GM12878 (cell line): ENCODE measurements at regions not wholly inside any gene's neighbourhood (a gene's known extent, or its start where the extent isn't known, plus 50 kb on each side); places are given as distances from the start of the nearest gene placed in this dataset.

Source experiments
- ATAC-seq: fragments of 200-7000 bp; cut with Tn5 transposase; 3 replicates; pipeline ENCODE4 v1.9.1; 2020; ENCODE audit warnings: mild to moderate bottlenecking, moderate library complexity
- BruUV-seq: library from RNA; stranded (reverse); fragments of 400-500 nt; replicated peaks from 2 replicates; lab custom pipeline; 2021; lab: Mats Ljungman, UMichigan
- CTCF ChIA-PET: fragments of 300-600 bp; sonication (Branson Sonifier 250); formaldehyde crosslinking; extraction: SDS; loops from one replicate; lab custom pipeline; 2021; ENCODE audit warnings: inconsistent platforms; lab: Yijun Ruan, JAX
- POLR2A ChIA-PET: fragments of 350-600 bp; formaldehyde crosslinking; extraction: SDS; loops from one replicate; lab custom pipeline; 2021; ENCODE audit warnings: inconsistent platforms; lab: Charles Lee
- RAD21 ChIA-PET: fragments of 300-600 bp; sonication (Branson Sonifier 250); formaldehyde crosslinking; loops from one replicate; lab custom pipeline; 2023; ENCODE audit warnings: antibody characterized with exemption; ENCODE audit not compliant: unreplicated experiment; lab: Charles Lee
- SMC1A ChIA-PET: fragments of 300-600 bp; sonication (Branson Sonifier 250); formaldehyde crosslinking; loops from one replicate; lab custom pipeline; 2023; ENCODE audit not compliant: unreplicated experiment, uncharacterized antibody; lab: Charles Lee
- DNase-seq: peaks from one replicate; pipeline ENCODE4 v3.0.0-alpha.2; 2011; ENCODE audit warnings: low read depth, low spot score
- FAIRE-seq: peaks from 3 replicates; lab custom pipeline; 2011; peaks lifted over from hg19 to GRCh38; lab: Jason Lieb, UNC
- H2AFZ ChIP-seq: 2 replicates; pipeline ENCODE4 v1.6.0; 2011; ENCODE audit warnings: low read depth, low read length, control low read depth; ENCODE audit not compliant: control insufficient read depth
- H3K27ac ChIP-seq: 2 replicates; pipeline ENCODE4 v1.5.1; 2011; ENCODE audit warnings: control low read depth; ENCODE audit not compliant: control insufficient read depth, insufficient read depth
- H3K27me3 ChIP-seq, 2 experiments: replicated peaks in 1 of 2; 2 replicates each; pipeline versions ENCODE4 v1.6.0 to v1.6.1; 2011; ENCODE audit warnings: low read length in 1 of 2; ENCODE audit not compliant: control insufficient read depth in 2 of 2, insufficient read depth in 2 of 2
- H3K36me3 ChIP-seq, 2 experiments: 2 replicates each; pipeline ENCODE4 v1.5.1; 2011; ENCODE audit warnings: low read length in 1 of 2; ENCODE audit not compliant: control insufficient read depth in 2 of 2, insufficient read depth in 2 of 2
- H3K4me1 ChIP-seq: 2 replicates; pipeline ENCODE4 v1.6.1; 2011; ENCODE audit warnings: mild to moderate bottlenecking, low read length, moderate library complexity, mixed read lengths; ENCODE audit not compliant: control insufficient read depth, insufficient read depth
- H3K4me2 ChIP-seq: 2 replicates; pipeline ENCODE4 v1.6.0; 2011; ENCODE audit warnings: control low read depth; ENCODE audit not compliant: control insufficient read depth, insufficient read depth
- H3K4me3 ChIP-seq: fragments of 200-600 bp; sonication (generic); 2 replicates; pipeline ENCODE4 v1.5.1; 2016
- H3K79me2 ChIP-seq: 2 replicates; pipeline ENCODE4 v1.6.0; 2011; ENCODE audit warnings: low read length; ENCODE audit not compliant: control insufficient read depth, insufficient read depth
- H3K9ac ChIP-seq: 2 replicates; pipeline ENCODE4 v1.8.0; 2011; ENCODE audit warnings: low read length, control low read depth, mixed read lengths; ENCODE audit not compliant: control insufficient read depth, insufficient read depth
- H3K9me3 ChIP-seq: replicated peaks from 3 replicates; pipeline ENCODE4 v1.5.1; 2011; ENCODE audit warnings: mild to moderate bottlenecking, low read length; ENCODE audit not compliant: control insufficient read depth, insufficient read depth
- H4K20me1 ChIP-seq: 2 replicates; pipeline ENCODE4 v1.6.0; 2011; ENCODE audit not compliant: control insufficient read depth, insufficient read depth
- ATF7 ChIP-seq: fragments of 450-650 bp; IDR thresholded peaks from 2 replicates; pipeline ENCODE4 v1.6.1; 2016; ENCODE audit warnings: low read depth, mild to moderate bottlenecking
- CBX3 ChIP-seq: fragments of 200-600 bp; sonication (generic); IDR thresholded peaks from 2 replicates; pipeline ENCODE4 v1.6.1; 2016; ENCODE audit warnings: low read depth, borderline replicate concordance
- CREB1 ChIP-seq: IDR thresholded peaks from 2 replicates; pipeline ENCODE4 v1.6.1; 2012; ENCODE audit warnings: low read depth, mild to moderate bottlenecking, inconsistent platforms
- EGR1 ChIP-seq, 2 experiments: IDR thresholded peaks; 1 replicate in 1 of 2; 2 replicates in 1 of 2; pipeline ENCODE4 v1.6.1; 2011 to 2012; ENCODE audit warnings: low read depth in 2 of 2, low read length in 2 of 2, borderline replicate concordance in 1 of 2, mild to moderate bottlenecking in 1 of 2, moderate library complexity in 1 of 2
- NFYA ChIP-seq: IDR thresholded peaks from 2 replicates; pipeline ENCODE4 v1.6.1; 2011; ENCODE audit warnings: low read depth, mild to moderate bottlenecking, low read length, improper control_type of control experiment, borderline replicate concordance
- PAX8 ChIP-seq: fragments of 450-650 bp; IDR thresholded peaks from 2 replicates; pipeline ENCODE4 v1.6.1; 2017; ENCODE audit warnings: mild to moderate bottlenecking, moderate library complexity
- POU2F2 ChIP-seq: IDR thresholded peaks from 3 replicates; pipeline ENCODE4 v1.6.1; 2011; ENCODE audit warnings: low read depth, mild to moderate bottlenecking, low read length, borderline replicate concordance
- RB1 ChIP-seq: fragments of 450-650 bp; formaldehyde crosslinking; IDR thresholded peaks from 2 replicates; pipeline ENCODE4 v1.6.1; 2017; ENCODE audit warnings: mild to moderate bottlenecking, borderline replicate concordance
- SMARCA5 ChIP-seq: fragments of 450-650 bp; IDR thresholded peaks from 2 replicates; pipeline ENCODE4 v1.6.1; 2017; ENCODE audit warnings: mild to moderate bottlenecking
- SP1 ChIP-seq: IDR thresholded peaks from one replicate; pipeline ENCODE4 v1.6.1; 2011; ENCODE audit warnings: low read depth, low read length
- TBL1XR1 ChIP-seq: IDR thresholded peaks from 2 replicates; pipeline ENCODE4 v1.6.1; 2012; ENCODE audit warnings: low read depth, low read length, improper control_type of control experiment
- WRNIP1 ChIP-seq: IDR thresholded peaks from 2 replicates; pipeline ENCODE4 v1.6.1; 2011; ENCODE audit warnings: low read depth, low read length, improper control_type of control experiment, borderline replicate concordance
- ZBED1 ChIP-seq: IDR thresholded peaks from 2 replicates; pipeline ENCODE4 v1.6.1; 2016; ENCODE audit warnings: borderline replicate concordance
- ZNF592 ChIP-seq: fragments of 450-650 bp; IDR thresholded peaks from 2 replicates; pipeline ENCODE4 v1.6.1; 2017; ENCODE audit warnings: mild to moderate bottlenecking, moderate library complexity
- WGBS: methylation state at CpG from one replicate; pipeline ENCODE4 v1.1.6; 2016; ENCODE audit warnings: low lambda C conversion rate; ENCODE audit not compliant: insufficient replicate concordance, insufficient coverage; ENCODE audit errors: missing lambda C conversion rate; 5-methylcytosine and 5-hydroxymethylcytosine counted together
- in situ Hi-C: fragments of 300-500 bp; cut with MboI; formaldehyde crosslinking; loops from 9 replicates; pipeline ENCODE4 v1.14.3; 2018; ENCODE audit warnings: mixed read lengths
- intact Hi-C: fragments of 100-400 bp; cut with micrococcal nuclease; formaldehyde crosslinking; loops from one replicate; pipeline ENCODE4 v1.14.2; 2022; ENCODE audit not compliant: unreplicated experiment

GRCh38 chr22:45061332-45061731 lies 51.5 kb upstream of the PHF21B start:
- Histone ChIP-seq H4K20me1 (no peaks in the 10 kb centered on the region), H3K4me3 (no peak overlapping the region), H2AFZ (no peak overlapping the region), H3K79me2 (no peaks in the 10 kb centered on the region), H3K9ac (no peak overlapping the region), H3K4me1 (peaks cover 5% of the 10 kb centered on the region; the same call in 1 of the 2 replicates), H3K27me3 (no peaks in the 10 kb centered on the region; a peak in 2 of 4 replicates), H3K27ac (no peak overlapping the region), H3K36me3 (no peaks in the 10 kb centered on the region), H3K4me2 (no peak overlapping the region), H3K9me3 (no peaks in the 10 kb centered on the region)
- FAIRE-seq (no peak), DNase-seq (no peak), ATAC-seq (no peak)
- in situ Hi-C loops, result no loop called here
- SMC1A ChIA-PET, result no interaction called here
- BruUV-seq, result no TSS peak
- 48% methylated on average over 8 of the region's 8 CpGs for WGBS
- intact Hi-C loops, result no loop called here
- CTCF ChIA-PET, result no interaction called here
- POLR2A ChIA-PET, result no interaction called here
- RAD21 ChIA-PET, result no interaction called here
- TF ChIP-seq NFYA, result no peak
- no peak for TF ChIP-seq SMARCA5
- TF ChIP-seq TBL1XR1, result no peak
- TF ChIP-seq EGR1 (IDR thresholded peaks at IDR 0.05; ENCODE audit: borderline replicate concordance in 1 of 2, low read depth in 2 of 2, low read length in 2 of 2), result no peak
- TF ChIP-seq CBX3, result no peak

GRCh38 chr22:45064313-45065278 lies 54.8 kb upstream of the PHF21B start:
- Histone ChIP-seq H3K9ac (no peak overlapping the region), H4K20me1 (no peaks in the 10 kb centered on the region), H3K27me3 (no peaks in the 10 kb centered on the region), H3K36me3 (no peaks in the 10 kb centered on the region), H3K9me3 (no peaks in the 10 kb centered on the region; the same call in 2 of the 3 replicates), H3K4me3 (no peak overlapping the region), H3K27ac (no peak overlapping the region), H3K4me1 (peaks cover 5% of the 10 kb centered on the region; the same call in 1 of the 2 replicates), H2AFZ (peak overlapping the region; percentile 31; the same call in 1 of the 2 replicates), H3K4me2 (no peak overlapping the region; the same call in 1 of the 2 replicates), H3K79me2 (no peaks in the 10 kb centered on the region)
- ChIA-PET RAD21 (no interaction called here), CTCF (no interaction called here), POLR2A (no interaction called here), SMC1A (no interaction called here)
- in situ Hi-C loops, result no loop called here
- FAIRE-seq (no peak), ATAC-seq (peak; percentile 86), DNase-seq (peak; percentile 7)
- BruUV-seq, result no TSS peak
- intact Hi-C loops, result no loop called here
- 12% methylated on average over 18 of the region's 18 CpGs for WGBS
- TF ChIP-seq ZBED1 (no peak), ZNF592 (no peak), WRNIP1 (no peak), POU2F2 (0 out of 3 replicates have a peak, but pooled peaks have one; percentile 19), SP1 (peak; percentile 60), CREB1 (peak; percentile 73), ATF7 (peak; percentile 82), PAX8 (no peak), RB1 (no peak)
